ENCODE measurements at regions not wholly inside any gene's neighbourhood (a gene's known extent, or its start where the extent isn't known, plus 50 kb on each side); places are given as distances from the start of the nearest gene placed in this dataset.

- TF ChIP-seq JUND (IDR thresholded peaks at IDR 0.05), result no peak
- TF ChIP-seq, protein P1, sequence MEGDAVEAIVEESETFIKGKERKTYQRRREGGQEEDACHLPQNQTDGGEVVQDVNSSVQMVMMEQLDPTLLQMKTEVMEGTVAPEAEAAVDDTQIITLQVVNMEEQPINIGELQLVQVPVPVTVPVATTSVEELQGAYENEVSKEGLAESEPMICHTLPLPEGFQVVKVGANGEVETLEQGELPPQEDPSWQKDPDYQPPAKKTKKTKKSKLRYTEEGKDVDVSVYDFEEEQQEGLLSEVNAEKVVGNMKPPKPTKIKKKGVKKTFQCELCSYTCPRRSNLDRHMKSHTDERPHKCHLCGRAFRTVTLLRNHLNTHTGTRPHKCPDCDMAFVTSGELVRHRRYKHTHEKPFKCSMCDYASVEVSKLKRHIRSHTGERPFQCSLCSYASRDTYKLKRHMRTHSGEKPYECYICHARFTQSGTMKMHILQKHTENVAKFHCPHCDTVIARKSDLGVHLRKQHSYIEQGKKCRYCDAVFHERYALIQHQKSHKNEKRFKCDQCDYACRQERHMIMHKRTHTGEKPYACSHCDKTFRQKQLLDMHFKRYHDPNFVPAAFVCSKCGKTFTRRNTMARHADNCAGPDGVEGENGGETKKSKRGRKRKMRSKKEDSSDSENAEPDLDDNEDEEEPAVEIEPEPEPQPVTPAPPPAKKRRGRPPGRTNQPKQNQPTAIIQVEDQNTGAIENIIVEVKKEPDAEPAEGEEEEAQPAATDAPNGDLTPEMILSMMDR (IDR thresholded peaks at IDR 0.05), result peak; percentile 87
- TF ChIP-seq POLR2AphosphoS5 (IDR thresholded peaks at IDR 0.05; ENCODE audit: low read depth, low read length), result no peak
- TF ChIP-seq RFX5 (IDR thresholded peaks at IDR 0.05; ENCODE audit: low read length), result no peak
- TF ChIP-seq SMC3 (IDR thresholded peaks at IDR 0.05; ENCODE audit: low read depth, low read length), result peak; percentile 63
- TF ChIP-seq, protein P2, sequence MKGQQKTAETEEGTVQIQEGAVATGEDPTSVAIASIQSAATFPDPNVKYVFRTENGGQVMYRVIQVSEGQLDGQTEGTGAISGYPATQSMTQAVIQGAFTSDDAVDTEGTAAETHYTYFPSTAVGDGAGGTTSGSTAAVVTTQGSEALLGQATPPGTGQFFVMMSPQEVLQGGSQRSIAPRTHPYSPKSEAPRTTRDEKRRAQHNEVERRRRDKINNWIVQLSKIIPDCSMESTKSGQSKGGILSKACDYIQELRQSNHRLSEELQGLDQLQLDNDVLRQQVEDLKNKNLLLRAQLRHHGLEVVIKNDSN (IDR thresholded peaks at IDR 0.05; ENCODE audit: borderline replicate concordance, low read depth), result no peak
- TF ChIP-seq EP300 (IDR thresholded peaks at IDR 0.05; ENCODE audit: borderline replicate concordance in 1 of 2, low read depth in 1 of 2, low read length in 1 of 2), result no peak
- TF ChIP-seq REST (IDR thresholded peaks at IDR 0.05; ENCODE audit: low read depth, low read length), result no peak
Observed at GRCh38 chr21:33127154-33127867, 57.4 kb downstream of the OLIG1 start.
